ENCODE measurements at regions not wholly inside any gene's neighbourhood (a gene's known extent, or its start where the extent isn't known, plus 50 kb on each side); places are given as distances from the start of the nearest gene placed in this dataset.

DNA sequence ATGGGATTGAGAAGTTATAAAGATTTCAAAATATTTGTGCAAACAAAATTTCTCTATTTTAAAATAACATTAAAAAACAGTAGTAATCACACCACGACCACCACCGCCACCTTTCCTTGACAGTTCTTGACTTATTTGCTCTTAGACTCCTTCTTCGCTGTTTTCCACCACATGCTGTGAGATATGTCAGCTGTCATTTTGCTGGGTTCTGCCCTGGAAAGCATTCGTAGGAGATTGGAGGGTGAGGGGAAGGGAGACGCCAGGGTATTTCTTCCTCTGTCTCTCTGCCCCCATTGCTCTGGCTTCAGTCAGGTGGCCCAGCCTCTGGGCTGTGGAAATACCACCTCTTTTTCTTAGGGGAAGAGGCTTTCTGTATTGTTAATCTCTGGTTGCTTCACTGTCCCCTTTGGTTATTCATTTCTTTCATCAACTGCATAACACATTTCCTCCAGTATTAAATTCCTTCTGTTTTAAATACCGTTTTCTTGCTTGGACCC lies 186.2 kb downstream of the NEDD1 start:
- DNase-seq (ENCODE audit: low read depth in 2 of 2), result no peak

DNA sequence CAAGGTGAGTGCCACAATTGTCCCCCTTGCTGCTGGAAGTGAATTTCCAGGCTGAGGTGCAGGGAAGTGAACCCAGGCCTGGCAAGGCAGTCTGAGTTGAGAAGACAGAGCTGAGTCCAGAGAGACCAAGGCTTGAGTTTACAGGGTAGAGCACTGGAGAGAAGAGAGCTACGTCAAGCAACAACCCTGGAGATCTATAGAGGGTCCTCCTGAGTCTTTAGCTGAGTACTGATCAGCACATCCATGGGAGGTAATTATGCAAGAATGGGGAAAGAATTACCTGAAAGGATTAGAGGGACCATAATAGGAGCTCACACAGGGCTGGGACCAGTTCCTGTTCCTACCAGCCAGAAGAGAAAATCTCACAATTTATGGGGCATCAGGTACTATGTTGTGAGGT lies 190.7 kb downstream of the NEDD1 start:
- no peak for DNase-seq (ENCODE audit: low read depth in 2 of 2)

DNA sequence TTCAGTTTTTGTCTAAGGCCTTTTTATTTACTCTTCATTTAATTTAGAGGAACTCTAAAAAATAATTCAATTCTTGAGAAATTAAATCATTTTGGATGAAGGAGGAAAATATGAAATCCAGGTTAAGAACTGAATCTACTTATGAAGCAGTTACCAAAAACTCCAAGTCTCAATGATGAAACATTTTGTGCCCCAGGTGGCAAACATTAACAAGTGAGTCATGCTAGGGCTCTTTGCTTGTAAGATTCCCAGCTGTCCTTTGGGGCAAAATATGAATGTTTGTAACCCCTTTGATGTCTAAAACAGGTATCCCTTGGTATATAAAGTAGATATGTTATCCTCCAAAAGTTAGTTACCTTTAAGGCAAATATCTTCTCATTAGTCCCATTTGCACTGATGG lies 202.4 kb downstream of the NEDD1 start:
- no peak for DNase-seq (ENCODE audit: low read depth in 2 of 2)

DNA sequence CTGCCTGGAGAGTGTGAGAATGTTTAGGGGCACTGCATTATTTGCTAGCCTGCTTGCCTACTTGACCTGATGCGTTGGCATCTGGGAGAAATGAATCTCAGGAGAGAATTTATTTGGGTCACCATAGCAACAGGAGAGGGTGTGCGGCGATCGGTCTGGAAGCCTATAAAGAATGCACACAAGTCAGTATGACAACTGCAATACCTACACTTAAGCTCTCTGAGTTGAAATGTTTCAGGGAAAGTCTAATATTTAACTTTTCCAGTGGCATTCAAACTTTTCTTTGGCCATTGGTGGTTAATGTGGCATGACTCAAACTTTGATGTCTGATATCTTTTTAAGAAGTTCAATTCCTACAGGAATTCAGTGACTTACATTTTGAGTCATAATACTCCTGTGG lies 205.1 kb downstream of the NEDD1 start:
- DNase-seq (ENCODE audit: low read depth in 2 of 2), result no peak

DNA sequence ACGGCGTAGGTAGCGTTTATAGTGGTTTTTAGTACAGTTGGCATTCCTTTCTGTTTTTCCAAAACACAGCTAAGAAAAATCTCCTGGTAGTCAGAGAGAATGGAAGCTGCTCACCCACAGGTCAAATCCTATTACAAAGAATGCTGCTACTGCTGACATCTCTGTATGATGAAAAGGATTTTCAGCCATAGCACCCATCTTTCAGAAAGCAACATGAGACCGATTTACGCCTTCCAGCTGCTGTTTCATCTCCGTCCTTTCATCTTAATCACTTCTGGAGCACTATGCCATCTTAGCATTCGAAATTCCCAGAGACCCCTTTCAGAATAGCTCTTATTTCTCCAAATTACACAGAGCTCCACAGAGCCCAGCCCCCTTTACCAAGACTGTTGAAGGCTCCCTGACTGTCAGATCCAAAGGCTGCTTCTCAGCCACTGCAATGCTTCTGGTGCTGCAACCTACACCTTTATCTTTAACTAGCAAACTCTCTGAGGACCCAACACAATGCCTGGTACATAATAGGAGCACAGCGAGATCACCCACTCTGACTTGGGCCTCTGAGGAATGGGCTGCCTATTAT lies 211.8 kb downstream of the NEDD1 start:
- no peak for DNase-seq (ENCODE audit: low read depth in 2 of 2)

DNA sequence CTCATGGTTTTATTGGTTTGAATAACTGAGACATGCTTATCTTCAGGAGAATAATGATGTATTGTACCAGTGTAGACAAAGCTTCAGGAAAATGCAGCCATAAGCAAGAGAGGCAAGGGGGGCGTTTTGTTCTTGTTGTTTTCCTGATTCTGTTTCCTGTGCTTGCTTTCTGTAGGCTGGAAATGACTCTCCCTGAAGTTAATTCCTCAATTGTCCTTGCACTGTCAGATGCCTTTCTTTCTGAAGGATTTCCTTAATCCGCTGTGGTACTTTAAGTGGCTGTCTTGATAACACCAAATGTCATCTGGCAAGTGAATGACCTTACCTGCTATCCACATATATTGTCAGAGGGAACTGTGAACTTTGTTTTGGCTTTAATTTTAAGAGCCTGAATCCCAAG lies 220.0 kb downstream of the NEDD1 start:
- DNase-seq (ENCODE audit: low read depth in 2 of 2), result no peak

DNA sequence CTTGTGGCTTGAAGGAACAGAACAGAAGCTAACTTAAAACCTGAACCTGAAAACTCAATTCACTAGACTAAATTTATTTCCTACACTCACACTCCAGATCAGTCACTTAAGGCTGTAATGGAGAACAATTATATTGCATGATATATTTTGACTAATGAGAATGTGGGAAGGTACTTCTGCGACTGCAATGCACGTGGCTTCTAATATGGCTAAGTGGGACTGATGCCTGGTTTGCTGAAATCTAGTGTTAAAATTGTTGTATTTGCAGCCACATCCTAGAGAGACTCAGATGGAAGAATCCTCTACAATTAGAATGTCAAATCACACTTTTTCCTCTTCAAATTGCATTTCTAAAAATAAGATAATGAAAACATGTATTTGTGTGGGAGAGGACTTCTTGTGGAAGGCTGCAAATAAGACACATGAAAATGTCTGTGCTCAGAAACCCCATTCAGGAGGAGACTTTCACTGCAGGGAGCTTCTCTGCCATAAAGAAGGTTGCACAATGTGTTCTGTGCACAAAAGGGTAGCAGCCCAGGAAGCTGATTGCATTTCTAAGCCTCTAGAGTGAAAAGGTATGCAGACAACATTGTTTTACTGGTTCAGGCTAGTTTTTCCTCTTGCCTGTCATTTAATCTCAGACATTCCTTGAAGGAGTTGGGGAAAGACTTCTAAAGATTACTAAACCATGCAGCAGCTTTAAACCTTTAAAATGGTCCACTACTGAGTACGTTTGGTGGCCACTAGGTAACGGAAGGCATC lies 224.3 kb downstream of the NEDD1 start:
- DNase-seq (ENCODE audit: low read depth in 2 of 2), result no peak

DNA sequence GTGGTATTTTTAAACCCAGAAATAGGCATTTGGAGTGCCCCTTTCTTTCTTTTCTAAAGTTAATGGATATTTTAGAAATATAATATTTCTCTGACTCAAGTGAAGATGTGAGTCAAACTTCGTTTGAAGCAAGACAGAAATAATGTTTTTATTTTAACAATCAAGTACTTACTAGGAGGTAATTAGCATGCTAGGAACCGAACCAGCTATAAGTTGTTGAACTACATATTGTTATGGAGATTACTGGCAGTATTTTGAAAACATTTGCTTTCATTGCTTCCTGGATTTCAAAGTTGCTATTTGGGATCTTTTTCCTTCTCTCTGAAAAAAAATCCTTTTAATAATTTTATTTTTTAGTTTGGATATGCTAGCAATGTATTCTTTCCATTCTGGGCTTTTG lies 225.2 kb downstream of the NEDD1 start:
- DNase-seq (ENCODE audit: low read depth in 2 of 2), result no peak

DNA sequence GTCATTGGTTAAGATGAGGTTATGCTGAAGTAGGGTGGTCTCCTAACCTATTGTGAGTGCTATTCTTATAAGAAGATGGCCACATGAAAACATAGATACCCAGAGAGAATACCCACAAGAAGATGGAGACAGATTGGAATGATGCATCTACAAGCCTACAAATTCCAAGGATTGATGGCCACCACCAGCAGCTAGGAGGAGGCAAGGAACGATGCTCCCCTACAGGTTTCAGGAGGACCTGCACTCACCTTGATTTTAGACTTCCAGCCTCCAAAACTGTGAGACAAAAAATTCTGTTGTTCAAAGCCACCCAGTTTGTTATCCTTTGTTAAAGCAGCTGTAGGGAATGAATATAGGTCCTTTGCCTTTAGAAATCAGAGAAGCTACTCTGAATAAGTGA lies 227.4 kb downstream of the NEDD1 start:
- no peak for DNase-seq (ENCODE audit: low read depth in 2 of 2)

DNA sequence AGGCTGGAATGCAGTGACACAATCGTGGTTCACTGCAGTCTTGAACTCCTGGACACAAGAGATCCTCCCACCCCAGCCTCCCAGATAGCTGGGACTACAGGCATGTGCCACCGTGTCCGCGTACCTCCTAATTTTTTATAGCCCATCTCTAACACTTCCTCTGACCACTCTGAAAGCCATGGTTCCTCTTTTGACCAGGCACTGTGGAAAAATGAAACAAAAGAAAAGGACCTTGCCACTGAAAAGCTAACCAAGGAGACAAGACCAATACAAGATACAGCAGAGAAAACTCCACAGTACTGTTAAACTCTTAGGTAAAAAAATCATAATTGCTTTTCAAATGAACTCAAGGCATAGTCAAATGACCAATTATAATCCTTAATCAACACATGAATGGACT lies 233.3 kb downstream of the NEDD1 start:
- no peak for DNase-seq (ENCODE audit: low read depth in 2 of 2)

DNA sequence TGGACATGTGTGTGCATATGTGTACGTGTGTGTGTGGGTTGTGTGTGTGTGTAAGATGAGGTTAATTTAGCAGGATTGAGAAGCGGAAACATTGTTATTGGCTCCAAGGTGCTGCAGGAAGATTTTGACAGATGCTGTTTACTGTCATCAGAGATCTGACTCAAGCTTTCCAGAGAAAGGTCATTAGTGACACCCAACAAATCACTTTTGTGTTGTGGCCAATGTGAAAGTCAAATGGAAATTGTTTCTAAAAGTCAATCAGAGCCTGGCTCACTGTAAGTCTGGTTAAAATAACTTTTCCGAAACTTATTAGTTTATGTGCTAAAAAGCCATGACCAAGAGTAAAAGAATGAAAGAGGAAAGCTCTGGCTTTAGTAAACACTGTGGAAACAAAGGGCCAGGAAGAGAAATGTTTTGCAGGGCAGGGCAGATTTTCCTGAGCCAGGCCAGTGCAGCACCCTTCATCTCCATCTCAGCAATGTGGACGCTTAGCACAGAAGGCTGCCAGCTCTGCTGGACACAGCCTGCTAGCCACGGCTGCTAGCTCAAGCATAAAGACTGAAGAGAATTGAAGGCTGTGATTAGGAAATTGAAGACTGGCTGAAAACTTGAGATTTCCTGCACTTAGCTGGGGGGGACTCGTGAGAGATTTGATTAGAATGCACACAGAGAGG lies 235.8 kb downstream of the NEDD1 start:
- no peak for DNase-seq (ENCODE audit: low read depth in 2 of 2)

DNA sequence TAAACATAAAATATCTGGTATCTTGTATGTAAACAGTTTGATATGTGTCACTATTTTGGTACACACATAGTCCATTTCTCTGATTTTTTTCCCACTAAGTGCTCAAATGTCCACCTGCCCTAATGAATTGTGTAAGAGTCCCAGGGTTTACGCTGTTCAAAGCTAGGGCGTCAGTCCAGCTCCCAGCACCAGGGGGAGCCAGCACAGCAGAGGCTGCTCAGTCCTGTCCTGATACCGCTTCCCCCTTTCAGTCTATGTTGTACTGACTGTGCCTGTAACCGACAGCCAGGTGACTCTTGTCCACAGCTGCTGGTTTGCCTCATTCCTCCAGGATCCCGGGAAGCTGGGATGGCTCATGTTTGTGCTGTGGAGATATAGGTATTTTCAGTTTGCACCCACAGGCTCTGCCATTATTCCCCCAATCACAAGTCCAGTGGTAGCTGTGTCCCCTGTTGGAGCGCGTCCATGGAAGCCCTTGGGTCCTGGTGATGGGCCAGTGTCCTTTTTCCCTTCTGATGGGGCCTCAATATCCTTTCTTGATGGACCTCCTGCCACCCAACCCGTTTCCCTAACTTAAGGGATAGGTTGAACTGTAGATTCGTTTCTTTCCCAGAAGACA lies 242.0 kb downstream of the NEDD1 start:
- DNase-seq (ENCODE audit: low read depth in 2 of 2), result peak; percentile 40 to 42

DNA sequence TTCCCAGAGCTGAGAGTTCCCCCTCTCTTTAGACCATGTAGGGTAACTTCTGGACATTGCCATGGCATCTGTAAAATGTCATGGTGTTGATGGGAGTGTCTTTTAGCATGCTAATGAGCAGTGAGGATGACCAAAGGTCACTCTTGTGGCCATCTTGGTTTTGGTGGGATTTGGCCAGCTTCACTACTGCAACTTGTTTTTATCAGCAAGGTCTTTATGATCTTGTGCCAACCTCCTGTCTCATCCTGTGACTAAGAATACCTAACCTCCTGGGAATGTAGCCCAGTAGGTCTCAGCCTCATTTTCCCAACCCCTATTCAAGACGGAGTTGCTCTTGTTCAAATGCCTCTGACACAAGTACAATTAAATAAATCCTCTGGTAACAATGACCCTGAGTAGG lies 244.4 kb downstream of the NEDD1 start:
- DNase-seq (ENCODE audit: low read depth in 2 of 2), result no peak

DNA sequence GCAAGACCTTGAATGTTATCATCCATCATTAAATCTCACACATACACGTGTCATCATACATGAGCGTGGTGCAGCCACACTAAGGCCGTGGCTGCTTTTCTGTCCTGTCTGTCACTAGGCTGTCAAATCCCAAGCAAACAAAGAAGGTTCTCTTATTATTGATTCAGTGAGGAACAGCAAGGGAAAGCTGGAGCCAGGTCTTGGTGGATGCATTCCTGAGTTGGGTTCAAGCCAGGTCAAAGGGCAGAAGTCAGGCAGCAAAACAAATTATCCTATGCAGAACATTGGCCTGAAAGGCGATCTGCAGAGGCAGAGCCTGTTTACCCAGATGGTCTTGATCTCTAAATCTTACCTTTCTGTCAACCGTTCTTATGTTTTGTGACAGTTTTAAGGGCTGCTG lies 252.3 kb downstream of the NEDD1 start:
- DNase-seq (ENCODE audit: low read depth in 2 of 2), result no peak

DNA sequence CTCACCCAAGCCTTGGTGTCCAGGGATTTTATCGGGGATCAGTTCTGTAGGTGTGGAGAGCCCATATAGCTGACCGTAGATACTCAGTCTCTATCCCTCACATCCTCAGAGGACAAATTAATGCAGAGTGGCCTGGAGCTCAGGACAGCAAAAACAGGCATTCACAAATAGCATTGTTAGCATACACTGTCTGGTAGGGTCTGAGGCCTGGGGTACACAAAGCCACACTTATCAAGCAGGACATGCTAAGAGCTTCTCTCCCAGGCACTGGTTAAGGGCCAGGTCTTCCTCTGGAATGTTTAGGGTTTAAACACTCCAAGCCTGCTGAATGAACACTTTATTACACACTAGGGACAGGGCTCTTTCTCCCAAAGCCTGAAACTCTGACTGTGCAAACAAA lies 253.2 kb downstream of the NEDD1 start:
- no peak for DNase-seq (ENCODE audit: low read depth in 2 of 2)

DNA sequence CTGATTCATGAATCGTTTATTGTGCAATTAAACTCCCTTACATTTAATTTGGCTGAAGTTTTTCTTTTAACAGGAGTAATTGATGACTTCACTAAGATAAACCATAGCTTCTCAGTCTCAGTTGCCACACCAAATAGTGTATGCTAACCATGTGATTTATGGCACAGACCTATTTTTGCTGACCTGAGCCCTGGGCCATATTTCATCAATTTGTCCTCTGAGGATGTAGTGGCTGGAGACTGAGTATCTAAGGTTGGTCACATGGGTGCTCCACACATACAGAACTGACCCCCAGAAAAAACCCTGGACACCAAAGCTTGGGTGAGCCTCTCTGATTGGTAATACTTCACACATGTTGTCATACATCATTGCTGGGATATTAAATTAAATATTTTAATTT lies 255.1 kb downstream of the NEDD1 start:
- no peak for DNase-seq (ENCODE audit: low read depth in 2 of 2)

DNA sequence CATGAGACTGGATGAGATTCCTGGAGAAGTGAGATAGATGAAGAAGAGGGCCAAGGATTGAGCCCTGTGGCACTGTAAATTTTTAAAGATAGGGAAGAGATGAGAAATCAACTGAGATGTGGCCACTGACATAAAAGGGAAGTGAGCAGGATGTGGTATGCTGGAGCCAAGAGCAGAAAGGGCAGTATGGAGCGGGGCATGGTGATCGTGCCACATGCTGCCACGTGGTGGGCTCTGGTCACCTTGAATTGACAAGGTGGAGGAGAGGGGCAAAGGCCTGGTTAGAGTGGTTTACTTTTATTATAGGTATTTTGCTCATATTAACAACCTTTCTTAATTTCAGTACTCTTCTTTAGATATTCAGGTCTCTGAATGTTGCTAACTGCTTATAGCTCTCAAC lies 257.9 kb downstream of the NEDD1 start:
- DNase-seq (ENCODE audit: low read depth in 2 of 2), result no peak

DNA sequence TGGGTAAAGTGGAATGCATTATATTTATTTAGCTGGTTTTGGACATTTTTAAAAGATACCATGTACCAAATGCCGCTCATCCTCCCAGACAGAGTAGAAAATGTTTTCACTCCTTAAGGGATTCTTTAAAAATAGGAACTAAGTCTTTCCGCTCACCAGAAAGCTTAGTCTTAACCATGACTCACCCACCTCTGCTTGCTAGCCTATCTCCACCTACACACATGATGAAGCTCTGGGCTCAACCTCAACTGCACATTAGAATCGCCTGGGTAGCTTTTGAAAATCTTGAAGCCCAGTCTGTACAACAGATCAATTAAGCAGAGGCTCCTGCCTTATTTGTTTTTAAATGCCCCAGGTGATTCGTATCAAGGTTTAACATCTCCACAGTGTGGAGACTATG lies 260.5 kb downstream of the NEDD1 start:
- DNase-seq (ENCODE audit: low read depth in 2 of 2), result no peak

DNA sequence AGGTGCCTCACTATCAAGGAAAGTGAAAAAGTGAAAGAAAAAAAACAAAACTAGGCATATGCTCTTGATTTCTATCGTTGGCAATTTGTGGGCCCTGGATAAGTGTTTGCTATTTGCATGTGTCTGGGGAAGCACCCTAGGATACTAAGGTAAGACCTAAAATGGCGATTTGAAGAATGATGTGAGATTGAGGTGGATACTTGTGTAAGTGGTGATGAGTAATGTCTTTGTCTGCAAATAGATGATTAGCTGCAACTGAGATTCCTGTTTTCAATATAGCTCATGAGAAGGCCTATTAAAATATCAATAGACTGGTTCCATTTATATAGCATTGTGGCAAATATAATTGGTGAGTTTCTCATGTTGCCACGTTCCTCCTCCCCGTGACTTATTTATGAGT lies 261.7 kb downstream of the NEDD1 start:
- DNase-seq (ENCODE audit: low read depth in 2 of 2), result no peak

DNA sequence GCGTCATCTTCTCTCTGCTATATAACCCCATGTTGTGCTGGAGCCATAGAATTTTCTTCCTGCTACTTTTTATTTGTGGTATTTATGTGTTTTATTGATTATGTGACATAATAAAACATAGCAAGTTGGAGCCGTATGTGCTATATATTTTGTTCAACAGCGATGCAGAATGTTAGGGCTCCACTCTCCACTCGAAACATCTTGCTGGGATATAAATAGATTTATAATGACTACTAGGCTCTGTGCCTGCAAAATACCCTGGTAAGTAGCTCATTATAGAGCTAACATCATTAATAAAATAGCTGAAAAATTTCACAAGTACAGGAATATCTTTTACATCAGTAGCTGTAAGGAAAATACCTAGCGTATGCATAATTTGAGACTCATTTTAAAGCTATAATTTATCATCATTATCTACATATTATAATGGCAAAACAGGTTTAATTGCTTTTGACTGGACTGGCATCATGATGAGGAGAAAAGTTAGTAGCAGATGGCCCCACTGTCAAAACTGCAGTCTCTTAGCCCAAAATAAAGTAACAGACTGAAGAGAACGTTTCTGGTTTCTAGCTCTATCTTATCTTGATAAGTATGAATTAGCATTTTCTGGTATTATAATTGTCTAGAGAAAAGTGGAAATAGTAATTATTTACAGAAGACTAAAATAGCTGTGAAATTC lies 263.0 kb downstream of the NEDD1 start:
- DNase-seq (ENCODE audit: low read depth in 2 of 2), result no peak

DNA sequence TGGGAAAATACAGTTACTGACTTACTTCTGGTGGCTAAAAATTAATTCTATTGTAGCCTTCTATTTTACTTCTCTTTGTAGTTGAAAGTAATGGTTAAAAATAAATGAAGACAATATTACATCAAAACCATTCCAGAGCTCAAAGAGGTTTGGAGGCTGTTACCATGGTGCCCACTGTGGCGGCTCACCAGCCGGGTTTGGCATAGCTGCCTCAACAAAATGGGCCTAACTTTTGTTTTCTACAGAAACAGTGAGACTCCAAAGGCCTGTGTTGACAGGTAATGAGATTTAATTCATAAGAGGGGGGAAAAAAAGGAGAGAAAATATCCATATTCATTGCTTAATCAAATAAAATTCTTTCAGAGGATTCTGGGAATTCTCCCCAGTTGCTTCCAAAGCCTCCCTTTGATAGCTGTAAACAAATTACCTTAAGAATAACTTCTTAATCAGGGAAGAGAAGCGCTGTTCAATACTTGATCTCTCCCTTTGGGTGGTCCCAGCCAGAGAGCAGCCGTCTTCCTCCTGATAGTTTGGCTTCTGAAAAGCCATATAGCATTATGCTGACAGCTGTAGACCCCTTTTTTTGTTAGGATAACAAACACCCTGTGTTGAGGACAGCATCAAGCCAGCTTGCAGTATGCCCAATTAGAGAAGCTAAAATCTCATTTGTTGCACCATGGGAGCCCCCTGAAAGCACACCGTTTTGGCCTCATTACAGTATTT lies 266.8 kb downstream of the NEDD1 start:
- DNase-seq (ENCODE audit: low read depth in 2 of 2), result no peak

DNA sequence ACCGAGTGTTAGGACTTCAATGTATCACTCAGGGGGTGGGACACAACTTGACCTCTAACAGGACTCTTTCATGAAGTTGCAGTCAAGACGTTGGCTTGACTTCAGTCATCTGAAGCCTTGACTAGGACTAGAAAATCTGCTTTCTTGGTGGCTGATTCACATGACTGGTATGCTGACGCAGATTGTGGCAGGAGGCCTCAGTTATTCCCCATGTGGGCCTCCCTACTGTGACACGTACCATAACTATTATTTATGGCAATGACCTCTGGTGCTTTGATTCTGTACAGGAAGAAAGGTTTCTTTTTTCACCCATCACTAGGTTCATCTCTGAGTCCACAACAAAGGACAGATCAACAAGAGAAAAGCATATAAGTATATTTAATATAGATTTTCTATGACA lies 270.4 kb downstream of the NEDD1 start:
- DNase-seq (ENCODE audit: low read depth in 2 of 2), result no peak
